B cell (primary cell): ENCODE measurements at regions not wholly inside any gene's neighbourhood (a gene's known extent, or its start where the extent isn't known, plus 50 kb on each side); places are given as distances from the start of the nearest gene placed in this dataset.

Experiments used
- CTCF ChIP-seq: fragments of 200-600 bp; IDR thresholded peaks from one replicate; pipeline ENCODE4 v1.8.0; 2022; ENCODE audit warnings: antibody characterized with exemption, mild to moderate bottlenecking
- EZH2 ChIP-seq: IDR thresholded peaks from 2 replicates; pipeline ENCODE4 v1.6.1; 2012; ENCODE audit warnings: borderline replicate concordance, low read depth, mild to moderate bottlenecking, moderate library complexity, low read length; ENCODE audit not compliant: insufficient read depth, poor library complexity, severe bottlenecking

- TF ChIP-seq EZH2: no peak
- TF ChIP-seq CTCF: no peak
Observed at GRCh38 chr5:156120777-156121176, 206.2 kb upstream of the SGCD start.
